ENCODE measurements at regions not wholly inside any gene's neighbourhood (a gene's known extent, or its start where the extent isn't known, plus 50 kb on each side); places are given as distances from the start of the nearest gene placed in this dataset.

- no TSS peak for BruUV-seq (replicated peaks)
- TF ChIP-seq EZH2 (IDR thresholded peaks at IDR 0.05; ENCODE audit: borderline replicate concordance, low read depth, low read length, poor library complexity, severe bottlenecking) (no peak), CTCF (conservative IDR thresholded peaks at IDR 0.05; ENCODE audit: low read depth, low read length) (no peak)
- no peak overlapping the region for H3K27ac ChIP-seq (ENCODE audit: low read depth, low read length, poor library complexity, severe bottlenecking)
- H3K4me3 ChIP-seq (ENCODE audit: low read depth, low read length, poor library complexity, severe bottlenecking) = no peak overlapping the region
- ChIA-PET CTCF (no interaction called here), POLR2A (ENCODE audit: low non-redundant PET) (no interaction called here)
- no peaks in the 10 kb centered on the region for H3K9me3 ChIP-seq (ENCODE audit: low read depth, low read length, poor library complexity, severe bottlenecking)
- DNase-seq (ENCODE audit: low spot score) = no peak
- H3K27me3 ChIP-seq (replicated peaks; ENCODE audit: insufficient read depth, low read depth, low read length, poor library complexity) = no peaks in the 10 kb centered on the region
- no peaks in the 10 kb centered on the region for H3K4me1 ChIP-seq (ENCODE audit: insufficient read depth, low read length, poor library complexity, severe bottlenecking)
- no peaks in the 10 kb centered on the region for H3K36me3 ChIP-seq (ENCODE audit: insufficient read depth, low read length, poor library complexity, severe bottlenecking)
- intact Hi-C loops (cut with micrococcal nuclease; ENCODE audit: unreplicated experiment) = no loop called here
Measured at GRCh38 chr11:23288003-23288783, 427.9 kb upstream of the CCDC179 start.

GRCh38 chr11:23295241-23295640, 435.0 kb upstream of the CCDC179 start:
- no peaks in the 10 kb centered on the region for H3K27me3 ChIP-seq (replicated peaks; ENCODE audit: insufficient read depth, low read depth, low read length, poor library complexity)
- no peak for DNase-seq (ENCODE audit: low spot score)
- ChIA-PET CTCF (no interaction called here), POLR2A (ENCODE audit: low non-redundant PET) (interaction anchor here (0.6 kb wide), 1 partner anchor 226 kb away, joined by 4 read pairs; no protein-coding TSS in a partner anchor)
- H3K36me3 ChIP-seq (ENCODE audit: insufficient read depth, low read length, poor library complexity, severe bottlenecking) = no peaks in the 10 kb centered on the region
- H3K9me3 ChIP-seq (ENCODE audit: low read depth, low read length, poor library complexity, severe bottlenecking) = no peaks in the 10 kb centered on the region
- no peak overlapping the region for H3K4me3 ChIP-seq (ENCODE audit: low read depth, low read length, poor library complexity, severe bottlenecking)
- BruUV-seq (replicated peaks) = no TSS peak
- TF ChIP-seq EZH2 (IDR thresholded peaks at IDR 0.05; ENCODE audit: borderline replicate concordance, low read depth, low read length, poor library complexity, severe bottlenecking) = no peak
- no peak for TF ChIP-seq CTCF (conservative IDR thresholded peaks at IDR 0.05; ENCODE audit: low read depth, low read length)
- no peak overlapping the region for H3K27ac ChIP-seq (ENCODE audit: low read depth, low read length, poor library complexity, severe bottlenecking)
- no peaks in the 10 kb centered on the region for H3K4me1 ChIP-seq (ENCODE audit: insufficient read depth, low read length, poor library complexity, severe bottlenecking)
- intact Hi-C loops (cut with micrococcal nuclease; ENCODE audit: unreplicated experiment) = no loop called here

DNA sequence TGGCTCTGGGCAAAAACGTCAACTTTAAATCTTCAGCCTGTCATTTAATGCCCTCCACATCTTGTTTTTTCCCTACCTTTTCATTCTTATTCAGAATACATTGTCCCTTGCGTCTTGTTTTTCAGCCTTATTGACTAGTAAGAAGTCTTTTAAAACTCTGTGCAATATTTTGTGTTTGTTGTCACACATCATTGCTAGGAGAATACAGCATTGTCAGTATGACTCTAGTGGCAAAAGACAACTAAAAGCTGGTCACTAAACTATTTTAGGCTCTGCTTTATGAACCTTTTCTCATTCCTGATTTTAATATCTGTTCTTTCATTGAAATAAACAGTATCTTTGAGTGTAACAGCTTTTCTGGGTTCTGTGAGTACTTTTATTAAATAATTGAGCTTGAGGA, 447.8 kb upstream of the CCDC179 start:
- DNase-seq (ENCODE audit: low spot score) = no peak
- BruUV-seq (replicated peaks) = no TSS peak
- no peak overlapping the region for H3K4me3 ChIP-seq (ENCODE audit: low read depth, low read length, poor library complexity, severe bottlenecking)
- H3K36me3 ChIP-seq (ENCODE audit: insufficient read depth, low read length, poor library complexity, severe bottlenecking) = no peaks in the 10 kb centered on the region
- H3K4me1 ChIP-seq (ENCODE audit: insufficient read depth, low read length, poor library complexity, severe bottlenecking) = no peaks in the 10 kb centered on the region
- ChIA-PET CTCF (no interaction called here), POLR2A (ENCODE audit: low non-redundant PET) (no interaction called here)
- intact Hi-C loops (cut with micrococcal nuclease; ENCODE audit: unreplicated experiment) = no loop called here
- TF ChIP-seq CTCF (conservative IDR thresholded peaks at IDR 0.05; ENCODE audit: low read depth, low read length) = no peak
- TF ChIP-seq EZH2 (IDR thresholded peaks at IDR 0.05; ENCODE audit: borderline replicate concordance, low read depth, low read length, poor library complexity, severe bottlenecking) = no peak
- no peaks in the 10 kb centered on the region for H3K9me3 ChIP-seq (ENCODE audit: low read depth, low read length, poor library complexity, severe bottlenecking)
- H3K27me3 ChIP-seq (replicated peaks; ENCODE audit: insufficient read depth, low read depth, low read length, poor library complexity) = no peaks in the 10 kb centered on the region
- no peak overlapping the region for H3K27ac ChIP-seq (ENCODE audit: low read depth, low read length, poor library complexity, severe bottlenecking)
